ENCODE measurements at regions not wholly inside any gene's neighbourhood (a gene's known extent, or its start where the extent isn't known, plus 50 kb on each side); places are given as distances from the start of the nearest gene placed in this dataset.

DNA sequence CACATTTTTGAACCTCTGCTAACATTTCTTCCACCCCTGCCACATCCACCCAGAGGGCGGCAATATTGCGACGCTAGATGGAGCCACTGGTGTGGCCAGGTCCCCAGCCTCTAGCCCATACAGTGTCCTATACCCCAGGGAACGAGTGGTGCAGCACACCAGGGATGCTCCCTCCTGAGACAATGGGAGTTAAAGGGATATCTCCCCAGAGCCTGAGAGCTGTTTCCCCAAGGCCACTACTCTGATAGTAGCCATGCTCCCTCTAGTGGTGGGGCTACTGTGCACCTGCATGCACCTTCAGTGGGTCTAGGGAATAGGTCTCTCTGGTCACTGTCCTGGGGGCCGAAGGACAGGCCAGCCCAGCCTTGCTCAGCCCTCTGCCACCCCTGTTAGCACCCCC lies 336.4 kb upstream of the FSHR start:
- peak; percentile 7 for DNase-seq (ENCODE audit: low spot score)

DNA sequence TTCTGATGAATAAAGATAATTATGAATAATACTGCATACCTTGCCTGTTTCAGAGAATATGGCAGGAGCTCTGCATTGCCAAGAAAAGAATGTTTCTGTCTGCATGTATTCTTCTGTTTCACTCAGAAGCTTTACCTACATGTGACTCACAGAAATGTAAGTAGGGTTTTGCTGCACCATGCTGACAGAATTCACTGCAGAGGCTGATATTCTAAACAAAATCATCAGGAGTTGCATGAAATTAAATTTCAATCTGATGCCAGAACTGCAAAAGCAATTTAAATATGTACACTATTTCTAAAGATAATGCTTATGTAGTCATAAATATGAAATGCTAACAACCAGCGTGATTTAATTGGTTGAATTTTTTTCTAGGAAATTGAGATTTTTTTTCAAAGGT lies 332.8 kb upstream of the FSHR start:
- DNase-seq (ENCODE audit: low spot score): no peak

DNA sequence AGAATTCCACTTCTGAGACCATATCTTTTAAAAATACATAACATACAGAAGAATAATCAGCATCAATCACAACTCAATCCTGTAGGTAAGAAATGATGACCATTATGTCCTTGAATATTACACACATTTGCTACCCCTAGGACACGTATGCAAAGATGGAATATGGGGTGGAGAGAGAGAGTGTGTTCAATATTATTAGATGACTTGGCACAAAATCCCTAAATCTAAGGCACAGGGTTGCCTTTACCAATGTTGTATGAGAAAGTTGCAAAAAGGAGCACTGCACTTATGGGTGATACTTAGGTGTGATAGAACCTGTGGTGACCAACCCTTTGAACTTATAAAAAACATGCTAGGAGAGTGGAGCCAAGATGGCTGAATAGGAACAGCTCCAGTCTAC lies 326.2 kb upstream of the FSHR start:
- DNase-seq (ENCODE audit: low spot score): no peak

DNA sequence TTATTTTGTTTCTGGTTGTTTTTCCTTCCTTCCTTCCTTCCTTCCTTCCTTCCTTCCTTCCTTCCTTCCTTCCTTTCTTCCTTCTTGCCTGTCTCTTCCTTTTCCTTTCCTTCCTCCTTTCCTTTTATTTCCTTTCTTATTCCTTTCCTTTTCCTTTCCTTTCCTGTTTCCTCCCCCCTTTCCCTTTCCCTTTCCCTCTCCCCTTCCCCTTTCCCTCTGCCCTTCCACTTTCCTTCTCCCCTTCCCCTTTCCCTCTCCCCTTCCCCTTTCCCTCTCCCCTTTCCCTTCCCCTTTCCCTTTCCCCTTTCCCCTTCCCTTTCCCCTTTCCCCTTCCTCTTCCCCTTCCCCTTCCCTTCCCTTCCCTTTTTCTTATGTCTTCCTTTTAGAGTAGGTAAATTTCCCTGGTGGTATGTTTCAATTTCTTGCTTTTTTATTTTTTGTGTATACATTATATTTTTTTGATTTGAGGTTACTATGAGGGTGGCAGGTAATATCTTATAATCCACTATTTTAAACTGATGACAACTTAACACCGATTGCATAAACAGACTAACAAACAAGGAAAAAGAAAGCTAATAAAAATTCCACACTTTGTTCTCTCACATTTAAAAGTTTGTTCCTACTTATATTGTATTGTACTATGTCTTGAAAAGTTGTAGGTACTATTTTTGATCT lies 311.0 kb upstream of the FSHR start:
- DNase-seq (ENCODE audit: low spot score): no peak

DNA sequence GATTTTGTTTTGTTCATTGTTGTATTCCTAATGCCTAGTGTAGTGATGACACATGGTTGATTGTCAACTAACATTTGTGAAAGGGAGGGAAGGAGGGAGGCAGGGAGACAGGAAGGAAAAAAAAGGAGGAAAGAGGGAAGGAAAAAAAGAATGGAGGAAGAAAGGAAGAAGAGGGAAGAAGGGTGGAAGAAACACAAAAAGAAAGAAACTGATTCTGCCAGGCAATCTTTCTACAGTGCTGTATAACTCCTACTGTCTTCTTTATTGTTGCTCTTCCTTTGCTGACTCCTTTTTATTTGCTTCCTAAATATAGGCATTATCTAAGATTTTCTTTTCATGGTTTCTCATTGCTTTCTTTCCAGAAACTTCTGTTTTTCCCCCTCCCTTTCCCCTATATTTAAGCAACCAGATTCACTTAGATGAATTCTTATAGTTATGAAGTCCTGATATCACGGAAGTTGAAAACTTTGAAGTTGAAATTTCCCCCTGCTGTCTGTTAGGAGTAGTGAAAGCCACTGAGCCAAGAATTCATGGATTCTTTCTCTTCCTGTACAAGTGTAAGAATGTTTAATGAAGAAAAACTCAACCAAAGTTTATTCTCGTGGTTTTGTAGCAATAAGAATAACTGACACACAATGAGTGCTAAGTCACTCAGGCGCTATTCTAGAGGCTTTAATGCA lies 305.1 kb upstream of the FSHR start:
- DNase-seq (ENCODE audit: low spot score): no peak

DNA sequence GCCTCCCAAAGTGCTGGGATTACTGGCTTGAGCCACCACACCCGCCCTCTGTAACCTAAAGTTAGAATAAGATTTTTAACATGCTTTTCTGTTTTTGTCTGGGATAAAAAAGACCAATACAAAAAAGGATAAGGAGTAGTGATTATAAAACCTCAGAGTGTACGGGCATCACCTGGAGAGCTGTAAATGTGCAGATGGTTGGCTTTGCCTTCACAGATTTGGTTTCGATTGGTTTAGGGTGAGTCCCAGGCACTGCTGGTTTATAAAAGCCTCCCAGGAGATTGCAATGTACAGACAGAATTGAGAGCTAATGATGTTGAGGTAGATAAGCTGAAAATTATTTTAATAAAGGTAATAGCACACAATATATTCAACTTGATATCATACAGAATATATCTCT lies 289.7 kb upstream of the FSHR start:
- DNase-seq (ENCODE audit: low spot score): no peak

DNA sequence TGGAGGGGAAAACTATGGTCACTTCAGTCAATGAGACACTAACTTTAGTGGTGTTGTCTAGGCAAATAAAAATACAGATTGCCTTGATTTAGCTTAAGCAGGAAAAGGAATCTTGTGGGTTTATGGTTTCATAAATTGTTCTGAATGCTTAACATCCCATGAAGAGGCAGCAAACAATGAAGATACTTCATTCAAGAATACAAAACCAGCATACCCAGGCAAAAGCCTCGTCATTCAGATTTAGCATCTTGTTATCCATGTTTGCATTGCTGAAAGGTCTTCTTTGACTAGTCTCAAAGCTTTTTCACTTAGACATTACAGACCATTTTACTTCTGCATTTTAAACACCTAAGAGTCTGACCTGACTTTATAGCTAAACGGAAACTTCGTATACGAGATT lies 272.7 kb upstream of the FSHR start:
- DNase-seq (ENCODE audit: low spot score): no peak

DNA sequence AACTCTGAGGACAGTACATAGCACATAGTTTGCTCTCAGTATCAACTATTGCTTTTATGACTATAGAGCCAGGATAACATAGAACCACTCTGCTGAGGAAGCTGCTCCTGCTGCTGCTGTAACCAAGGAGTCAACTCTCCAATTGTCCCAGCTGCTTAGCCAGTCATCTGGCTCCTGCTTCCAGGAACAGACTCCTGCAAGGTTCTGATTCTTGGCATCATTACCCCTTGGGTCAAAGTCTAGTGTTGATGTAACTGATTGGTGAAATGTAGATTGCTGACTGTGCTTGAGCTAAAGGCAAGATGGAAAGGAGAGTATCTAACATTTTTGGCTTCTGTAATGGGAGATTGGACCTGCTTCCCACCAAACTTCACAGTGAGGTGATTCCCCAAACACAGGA lies 261.9 kb upstream of the FSHR start:
- DNase-seq (ENCODE audit: low spot score): no peak

DNA sequence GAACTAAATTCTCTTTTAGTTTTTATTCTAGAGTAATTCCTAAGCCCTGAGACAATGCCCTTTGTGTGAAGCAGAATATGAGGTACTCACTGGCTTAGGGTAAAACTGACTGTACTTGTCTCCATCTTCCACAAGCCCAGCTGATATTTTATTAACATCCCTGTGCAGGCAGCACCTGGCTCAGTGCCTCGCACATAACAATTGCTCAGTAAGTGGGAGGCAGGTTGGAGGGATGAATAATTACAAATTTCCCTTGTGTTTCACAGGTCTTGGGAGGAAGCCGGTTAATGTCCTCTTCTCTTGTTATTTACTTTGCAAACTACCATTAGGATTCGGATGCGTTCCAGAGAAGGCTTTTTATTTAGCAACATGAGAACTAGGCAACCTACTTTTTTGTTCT lies 249.8 kb upstream of the FSHR start:
- DNase-seq (ENCODE audit: low spot score): no peak

DNA sequence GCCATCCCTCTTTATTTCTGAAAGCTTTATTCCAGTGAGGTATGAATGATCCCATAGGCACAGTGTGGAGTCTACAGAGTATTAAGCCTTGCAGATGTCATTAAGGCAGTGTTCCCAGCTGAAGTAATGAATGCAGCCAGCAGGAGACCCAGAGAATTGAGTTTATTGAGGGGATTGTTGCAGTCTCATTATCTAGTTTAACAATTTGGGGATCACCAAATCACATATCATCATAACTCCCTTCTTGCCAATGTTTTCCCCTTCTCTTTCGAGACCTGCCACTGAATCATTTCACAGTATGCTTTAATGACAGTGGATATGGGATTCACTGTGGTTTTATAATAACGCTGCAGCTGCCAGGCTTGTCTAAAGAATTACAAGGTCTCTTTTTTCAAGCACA lies 249.3 kb upstream of the FSHR start:
- no peak for DNase-seq (ENCODE audit: low spot score)

DNA sequence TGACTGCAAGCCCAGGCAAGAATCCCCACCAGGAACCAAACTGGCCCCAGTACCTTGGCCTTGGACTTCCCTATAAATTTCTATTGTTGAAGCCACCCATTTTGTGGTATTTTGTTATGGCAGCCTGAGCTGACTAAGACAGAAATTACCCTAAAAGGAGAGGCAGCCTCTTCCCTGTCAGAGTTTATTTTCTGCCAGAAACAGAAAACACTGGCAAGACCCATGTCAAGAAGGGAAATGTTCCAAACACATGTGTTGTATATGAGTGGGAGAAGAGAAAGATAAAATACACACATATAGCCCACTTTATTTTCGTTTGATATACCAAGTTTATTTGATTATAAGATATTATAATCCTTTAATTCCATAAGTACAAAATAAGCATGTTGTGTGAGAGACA lies 225.1 kb upstream of the FSHR start:
- no peak for DNase-seq (ENCODE audit: low spot score)

DNA sequence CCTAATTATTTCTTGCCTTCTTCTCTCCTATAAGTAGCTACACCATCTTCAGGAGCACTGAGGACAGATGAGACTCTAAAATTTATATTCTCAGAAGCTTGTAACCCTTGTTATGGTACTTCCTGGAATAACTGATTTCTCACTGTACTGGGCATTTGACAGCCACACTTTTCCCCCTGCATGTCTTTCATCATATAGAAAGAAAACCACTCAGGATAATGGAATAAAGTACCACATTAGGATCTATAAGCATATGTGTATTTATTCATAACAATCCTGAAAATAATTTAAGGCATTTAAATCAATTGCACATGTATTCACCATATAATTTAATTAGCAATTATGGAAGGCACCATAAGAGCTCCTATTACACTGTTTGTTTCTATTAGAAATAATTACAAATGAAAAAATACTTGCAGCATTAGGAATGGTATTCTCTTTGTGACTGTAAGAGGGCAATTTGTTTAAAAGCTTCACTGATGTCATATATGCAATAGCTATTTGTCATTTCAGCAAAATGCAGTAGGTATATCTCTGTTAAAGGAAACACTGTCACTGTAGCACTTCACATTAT lies 216.9 kb upstream of the FSHR start:
- DNase-seq (ENCODE audit: low spot score): no peak

DNA sequence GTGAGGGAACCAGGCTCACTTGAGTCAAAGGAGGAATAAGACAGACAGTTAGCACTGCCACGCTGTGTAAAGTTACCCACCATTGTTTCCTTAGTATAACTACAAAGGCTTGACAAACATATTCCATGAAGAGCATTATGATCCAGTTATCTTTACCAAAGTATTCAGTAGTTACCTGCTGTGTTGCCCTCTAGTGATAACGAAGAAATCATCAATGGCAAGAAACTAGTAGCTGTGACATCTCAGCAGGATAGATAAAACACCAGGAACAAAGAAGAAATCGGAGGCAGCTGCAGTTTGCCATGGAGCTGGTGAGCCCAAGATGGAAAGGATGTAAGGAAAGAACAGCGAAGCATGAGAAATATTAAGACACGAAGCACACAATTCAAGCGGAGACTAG lies 215.3 kb upstream of the FSHR start:
- no peak for DNase-seq (ENCODE audit: low spot score)

DNA sequence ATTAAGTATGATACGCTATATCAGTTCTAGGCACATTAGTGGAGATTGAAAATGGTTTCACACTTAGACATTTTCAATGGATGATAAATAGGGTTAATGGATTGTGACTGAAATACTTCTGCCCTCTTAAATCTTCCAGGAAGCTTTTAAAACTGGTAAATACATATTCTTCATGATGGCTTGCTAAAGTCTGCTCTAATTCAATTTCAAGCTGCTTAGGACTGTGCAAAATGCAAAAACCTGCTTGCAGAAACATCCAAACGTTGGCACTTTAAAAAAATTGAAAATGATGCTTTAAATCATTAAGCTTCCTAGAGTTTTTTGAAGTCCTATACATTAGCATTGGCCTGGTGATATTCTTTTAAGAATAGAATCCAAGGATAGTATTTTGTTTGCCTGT lies 214.8 kb upstream of the FSHR start:
- DNase-seq (ENCODE audit: low spot score): no peak

DNA sequence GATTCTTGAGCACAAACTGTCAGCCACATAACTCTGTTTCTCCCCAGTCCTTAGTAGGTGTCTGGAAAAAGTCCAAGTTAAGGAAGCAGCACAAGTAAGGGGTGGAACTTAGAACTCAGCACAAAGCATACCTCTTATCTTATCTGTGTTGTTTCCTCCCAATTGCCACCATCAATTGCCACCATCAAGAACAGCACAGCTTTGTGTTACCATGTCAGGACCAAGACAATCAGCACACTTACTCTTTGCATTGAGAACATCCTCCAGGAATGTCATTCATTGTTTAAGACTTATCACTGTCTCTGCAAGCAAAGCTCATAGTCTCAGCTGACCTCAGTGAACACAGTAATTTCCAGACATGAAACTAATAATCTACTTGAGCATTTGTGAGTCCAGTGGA lies 212.7 kb upstream of the FSHR start:
- no peak for DNase-seq (ENCODE audit: low spot score)

DNA sequence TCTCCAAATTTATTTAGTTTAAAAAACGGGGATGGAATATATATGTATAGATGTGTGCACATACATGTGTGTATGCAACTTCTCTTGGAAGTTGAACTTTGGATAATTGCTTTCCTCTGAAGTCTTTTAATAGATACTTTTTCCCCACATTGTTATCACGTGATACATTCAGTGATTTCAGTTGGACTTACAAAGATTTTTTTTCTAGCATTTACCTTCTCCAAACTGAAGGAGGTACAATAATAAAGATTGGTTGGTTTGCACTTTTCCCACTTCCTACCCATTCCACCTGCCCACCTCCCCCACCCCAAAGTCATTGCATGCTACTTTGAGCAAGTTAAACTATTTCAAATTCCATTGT lies 206.1 kb upstream of the FSHR start:
- no peak for DNase-seq (ENCODE audit: low spot score)

DNA sequence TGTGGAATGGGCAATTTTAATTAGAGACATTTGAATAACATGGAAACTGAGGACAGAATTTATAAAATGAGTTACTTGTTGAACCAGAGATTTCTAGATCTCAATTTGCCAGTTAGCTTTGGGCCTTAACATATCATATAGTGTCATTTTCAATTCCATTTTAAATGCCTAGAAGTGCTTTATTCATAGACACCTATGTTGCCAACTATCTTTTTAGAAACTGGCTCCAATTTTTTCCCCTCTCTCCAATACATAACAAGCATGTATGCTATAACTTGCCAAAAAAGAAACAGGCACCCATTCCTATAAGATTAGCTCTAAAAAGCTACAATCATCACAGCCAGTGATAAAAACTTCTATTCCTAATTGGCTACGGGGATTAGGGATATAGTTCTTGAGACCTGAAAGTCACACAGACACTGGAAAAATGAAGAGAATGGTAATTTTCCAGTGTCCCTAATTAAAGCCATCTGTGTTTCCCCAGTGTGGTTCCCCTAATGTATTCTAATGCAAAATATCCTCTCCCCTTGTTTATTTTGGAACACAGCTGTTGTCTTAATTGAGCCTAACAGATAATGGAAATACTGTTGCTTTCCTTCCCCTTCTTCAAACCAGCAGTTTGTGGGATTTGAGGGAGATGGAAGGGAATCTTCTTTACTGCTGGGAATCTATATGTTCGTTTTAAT lies 205.5 kb upstream of the FSHR start:
- no peak for DNase-seq (ENCODE audit: low spot score)

DNA sequence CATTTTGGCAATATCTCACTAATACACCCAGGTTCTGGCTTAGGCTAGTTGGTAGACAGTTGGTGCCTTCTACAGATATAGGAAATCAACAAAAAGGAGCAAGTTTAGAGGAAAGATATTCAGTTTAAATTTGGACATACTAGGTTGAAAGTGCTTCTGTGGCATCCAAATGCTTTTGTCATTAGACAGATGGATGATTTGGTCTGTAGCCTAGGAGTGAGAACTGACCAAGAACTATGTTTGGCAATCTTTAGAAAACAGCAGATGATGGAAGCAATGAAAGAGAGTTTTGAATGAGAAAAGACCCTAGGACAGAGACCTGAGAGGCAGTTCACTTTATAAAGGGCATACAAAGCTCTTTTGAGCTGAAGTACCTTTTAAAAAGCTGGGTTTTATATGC lies 201.3 kb upstream of the FSHR start:
- DNase-seq (ENCODE audit: low spot score): no peak

DNA sequence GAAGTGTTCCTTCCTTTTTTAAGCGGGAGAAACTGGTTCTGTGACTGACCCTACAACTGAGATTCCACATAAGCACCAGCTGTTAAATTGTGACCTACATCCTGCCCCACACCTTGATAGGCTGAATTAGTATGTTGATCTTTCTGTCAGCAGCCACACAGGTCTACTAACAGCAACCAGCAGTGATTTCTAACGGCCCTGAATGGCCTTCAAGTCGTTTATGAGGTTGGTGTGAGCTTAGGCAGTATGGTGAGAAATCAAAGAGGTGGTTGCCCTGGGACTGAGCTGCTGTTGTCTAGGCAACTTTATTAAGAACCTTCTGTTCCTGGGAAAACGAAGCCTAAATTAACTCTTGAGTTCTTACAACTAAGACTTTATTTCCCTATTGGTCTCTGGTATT lies 197.2 kb upstream of the FSHR start:
- no peak for DNase-seq (ENCODE audit: low spot score)

DNA sequence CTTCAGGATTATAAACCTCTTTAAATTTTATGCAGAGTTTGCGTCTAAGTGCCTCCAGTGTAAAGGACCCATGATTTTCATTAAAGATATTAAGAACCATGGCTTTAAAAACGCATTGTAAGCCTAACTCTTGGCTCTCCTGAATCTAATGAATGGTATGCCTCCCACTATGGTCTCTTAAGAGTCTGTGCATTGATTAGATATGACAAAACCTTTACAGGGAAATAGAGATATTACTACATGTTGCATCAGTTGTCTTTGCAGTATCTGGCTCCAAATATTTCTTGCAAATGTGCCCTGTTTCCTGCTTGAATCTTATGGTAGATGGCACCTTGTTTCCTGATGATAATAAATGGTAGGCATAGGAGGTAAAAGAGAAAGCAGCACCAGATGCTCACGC lies 189.3 kb upstream of the FSHR start:
- DNase-seq (ENCODE audit: low spot score): no peak

DNA sequence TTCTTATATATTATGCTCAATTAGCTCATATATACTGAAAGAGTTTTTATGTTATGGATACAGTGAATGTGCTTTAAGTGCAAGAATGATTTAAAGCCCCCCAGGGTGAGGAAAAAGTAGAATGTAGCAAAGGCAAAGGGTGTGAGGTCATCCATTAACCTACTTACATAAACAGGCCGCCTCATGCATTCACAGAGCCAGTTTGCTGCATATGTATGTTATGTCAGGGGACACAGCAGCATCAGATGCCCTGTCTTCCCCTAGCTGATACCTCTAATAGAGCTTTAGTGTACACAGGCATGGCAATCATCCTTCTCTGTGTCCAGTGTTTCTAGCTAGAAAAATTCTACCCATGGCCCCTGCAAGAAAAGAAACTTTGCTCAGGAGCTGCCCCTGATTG lies 187.8 kb upstream of the FSHR start:
- DNase-seq (ENCODE audit: low spot score): no peak

DNA sequence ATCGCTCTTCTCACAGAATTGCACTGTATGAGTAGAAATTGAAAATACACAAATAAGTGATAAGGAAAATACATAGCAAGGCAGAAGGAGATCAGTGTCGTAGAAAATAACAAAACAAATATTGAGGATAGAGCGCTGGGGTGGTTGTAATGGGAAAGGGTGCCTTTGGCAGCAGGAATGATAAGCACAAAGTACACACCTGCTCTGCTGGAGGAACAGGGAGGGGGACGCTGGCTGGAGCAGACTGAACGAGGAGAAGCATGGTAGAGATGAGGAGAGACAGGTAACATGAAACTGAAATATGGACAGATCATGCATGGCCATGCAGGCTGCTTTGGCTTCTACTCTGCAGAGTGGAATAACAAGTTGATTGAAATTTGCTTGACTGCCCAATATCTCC lies 181.2 kb upstream of the FSHR start:
- DNase-seq (ENCODE audit: low spot score): no peak

DNA sequence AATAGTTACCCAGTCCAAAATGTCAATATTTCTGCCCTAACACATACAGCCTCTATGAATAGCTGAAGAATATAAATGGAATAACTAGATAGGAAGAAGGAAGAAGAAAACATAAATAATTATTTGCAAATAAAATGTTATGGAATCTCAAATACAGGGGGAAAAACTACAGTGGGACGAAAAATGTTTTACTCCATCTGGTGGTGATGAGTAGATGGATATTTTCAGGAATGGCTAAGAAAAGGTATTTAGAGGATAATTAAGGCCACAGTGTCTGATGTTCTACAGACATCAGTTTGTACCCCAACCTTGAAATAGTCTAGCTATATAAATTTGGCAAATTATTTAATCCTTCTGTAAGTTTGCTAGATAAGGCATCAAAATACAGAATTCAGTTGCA lies 178.1 kb upstream of the FSHR start:
- no peak for DNase-seq (ENCODE audit: low spot score)

DNA sequence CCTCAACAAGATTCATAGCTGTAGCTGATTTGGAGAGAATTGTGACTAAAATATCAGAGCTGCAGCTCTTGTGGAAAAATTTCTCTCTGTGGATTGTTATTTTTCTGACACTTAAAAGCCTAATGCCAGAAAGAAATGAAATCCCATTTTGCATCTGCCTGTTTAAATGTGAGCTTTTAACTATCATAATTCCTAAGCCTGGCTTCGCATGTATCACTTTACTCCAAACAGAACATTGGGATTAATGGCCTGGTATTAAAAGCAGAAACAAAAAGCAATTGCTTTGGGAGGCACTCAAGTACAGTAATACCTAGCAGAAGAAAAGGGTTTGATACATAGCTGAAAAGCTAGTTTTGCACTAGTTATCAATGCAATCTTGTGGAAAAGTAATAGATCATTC lies 164.2 kb upstream of the FSHR start:
- no peak for DNase-seq (ENCODE audit: low spot score)
